HEK293T (cell line): ENCODE measurements at regions not wholly inside any gene's neighbourhood (a gene's known extent, or its start where the extent isn't known, plus 50 kb on each side); places are given as distances from the start of the nearest gene placed in this dataset.
A peak's percentile ranks its signal among the peaks of the same experiment; 100 is the strongest.
"Not testable (repeated sequence)": the region's sequence is repeated elsewhere in the genome, so short reads cannot be mapped to it uniquely, and the experiment has no call there.

ENCODE experiments used
- CTCF ChIA-PET: fragments of 350-600 bp; formaldehyde crosslinking; extraction: SDS; loops from one replicate; lab custom pipeline; 2021; ENCODE audit warnings: antibody characterized with exemption, inconsistent platforms; lab: Yijun Ruan, JAX
- POLR2A ChIA-PET: fragments of 350-600 bp; formaldehyde crosslinking; extraction: SDS; loops from one replicate; lab custom pipeline; 2020; ENCODE audit warnings: antibody characterized with exemption, inconsistent platforms; lab: Yijun Ruan, JAX
- DNase-seq: peaks from one replicate; pipeline ENCODE4 v3.0.0; 2012; ENCODE audit warnings: mixed read lengths; ENCODE audit errors: extremely low spot score
- ARNT ChIP-seq: fragments of 450-650 bp; IDR thresholded peaks from 2 replicates; pipeline ENCODE4 v1.6.1; 2017; ENCODE audit warnings: mild to moderate bottlenecking
- BHLHE40 ChIP-seq: fragments of 450-650 bp; IDR thresholded peaks from 2 replicates; pipeline ENCODE4 v1.6.1; 2016; ENCODE audit warnings: mild to moderate bottlenecking, moderate library complexity, borderline replicate concordance
- CTBP1 ChIP-seq: fragments of 450-650 bp; IDR thresholded peaks from 2 replicates; pipeline ENCODE4 v1.6.1; 2016; ENCODE audit warnings: borderline replicate concordance
- ELF4 ChIP-seq: fragments of 450-650 bp; IDR thresholded peaks from 2 replicates; pipeline ENCODE4 v1.6.1; 2017; ENCODE audit warnings: antibody characterized with exemption
- FOXA1 ChIP-seq: fragments of 450-650 bp; IDR thresholded peaks from 2 replicates; pipeline ENCODE4 v1.6.1; 2016; ENCODE audit warnings: mild to moderate bottlenecking
- FOXK2 ChIP-seq: fragments of 450-650 bp; IDR thresholded peaks from 2 replicates; pipeline ENCODE4 v1.6.1; 2016; ENCODE audit warnings: mild to moderate bottlenecking
- FOXM1 ChIP-seq: fragments of 450-650 bp; IDR thresholded peaks from 2 replicates; pipeline ENCODE4 v1.6.1; 2017; ENCODE audit warnings: mild to moderate bottlenecking, borderline replicate concordance
- HDGF ChIP-seq: fragments of 450-650 bp; IDR thresholded peaks from 2 replicates; pipeline ENCODE4 v1.6.1; 2017; ENCODE audit warnings: antibody characterized with exemption, borderline replicate concordance
- L3MBTL2 ChIP-seq: fragments of 450-650 bp; conservative IDR thresholded peaks from 2 replicates; pipeline ENCODE4 v1.6.1; 2016; ENCODE audit warnings: mild to moderate bottlenecking
- LEF1 ChIP-seq: fragments of 450-650 bp; IDR thresholded peaks from 2 replicates; pipeline ENCODE4 v1.6.1; 2017; ENCODE audit warnings: mild to moderate bottlenecking, borderline replicate concordance
- NFRKB ChIP-seq: fragments of 450-650 bp; IDR thresholded peaks from 2 replicates; pipeline ENCODE4 v1.6.1; 2016; ENCODE audit warnings: mild to moderate bottlenecking, moderate library complexity
- PKNOX1 ChIP-seq: fragments of 450-650 bp; IDR thresholded peaks from 2 replicates; pipeline ENCODE4 v1.6.1; 2016
- SP1 ChIP-seq: fragments of 450-650 bp; IDR thresholded peaks from 2 replicates; pipeline ENCODE4 v1.6.1; 2017
- SUZ12 ChIP-seq: fragments of 450-650 bp; IDR thresholded peaks from 2 replicates; pipeline ENCODE4 v1.6.1; 2016; ENCODE audit warnings: mild to moderate bottlenecking
- TARDBP ChIP-seq: fragments of 450-650 bp; IDR thresholded peaks from 2 replicates; pipeline ENCODE4 v1.6.1; 2016
- ZNF384 ChIP-seq: fragments of 450-650 bp; IDR thresholded peaks from 2 replicates; pipeline ENCODE4 v1.6.1; 2016

- POLR2A ChIA-PET = no interaction called here
- peak; percentile 53 for DNase-seq
- CTCF ChIA-PET = interaction anchor here (0.6 to 1.3 kb wide), 3 partner anchors 15 to 1041 kb away, joined by 3 to 5 read pairs (median 3); no protein-coding TSS in a partner anchor
- TF ChIP-seq CTBP1 = no peak
- no peak for TF ChIP-seq L3MBTL2
- TF ChIP-seq FOXK2 = no peak
- TF ChIP-seq ZNF384 = no peak
- no peak for TF ChIP-seq BHLHE40
- no peak for TF ChIP-seq TARDBP
- no peak for TF ChIP-seq PKNOX1
- TF ChIP-seq ELF4 = no peak
- no peak for TF ChIP-seq NFRKB
- no peak for TF ChIP-seq SP1
- no peak for TF ChIP-seq ARNT
- TF ChIP-seq LEF1 = no peak
- no peak for TF ChIP-seq FOXM1
- TF ChIP-seq SUZ12 = no peak
- TF ChIP-seq FOXA1 = no peak
- TF ChIP-seq HDGF = no peak
Observed at GRCh38 chr3:13229273-13229949, 156.2 kb upstream of the IQSEC1 start.

DNA sequence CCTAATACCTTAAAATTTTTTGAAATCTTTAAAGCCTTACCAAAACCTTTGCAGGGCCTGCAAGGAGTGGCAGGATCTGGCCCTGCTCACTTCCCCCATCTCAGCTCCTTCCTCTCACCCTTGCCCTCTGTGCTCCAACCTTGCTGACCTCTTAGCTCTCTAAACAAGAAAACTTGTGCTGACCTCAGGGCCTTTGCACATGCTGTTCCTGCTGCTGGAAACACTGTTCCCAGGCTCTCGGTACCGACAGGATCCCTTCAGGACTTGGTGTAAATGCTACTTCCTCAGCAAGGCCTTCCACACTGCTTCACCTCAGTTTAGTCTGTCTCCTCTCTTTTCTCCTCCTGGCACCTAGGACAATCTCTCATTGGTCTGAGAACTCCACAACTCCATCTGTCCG, 155.4 kb upstream of the IQSEC1 start:
- ChIA-PET POLR2A (no interaction called here), CTCF (interaction anchor here (0.5 kb wide), 1 partner anchor 28 kb away, joined by 4 read pairs; no protein-coding TSS in a partner anchor)
- no peak for TF ChIP-seq HDGF
- no peak for DNase-seq

- DNase-seq, CTCF ChIA-PET, POLR2A ChIA-PET: not testable (repeated sequence)
Observed at GRCh38 chr3:13228169-13228568, 154.9 kb upstream of the IQSEC1 start.

- no peak for TF ChIP-seq FOXK2
- no peak for TF ChIP-seq SP1
- no peak for TF ChIP-seq FOXA1
- no peak for TF ChIP-seq PKNOX1
- TF ChIP-seq ARNT = no peak
- TF ChIP-seq NFRKB = no peak
- no peak for TF ChIP-seq L3MBTL2
- TF ChIP-seq CTBP1 = no peak
- no peak for TF ChIP-seq SUZ12
- no peak for TF ChIP-seq LEF1
- TF ChIP-seq ELF4 = no peak
- no peak for TF ChIP-seq BHLHE40
- TF ChIP-seq FOXM1 = no peak
- no peak for TF ChIP-seq TARDBP
- no peak for TF ChIP-seq HDGF
- no peak for TF ChIP-seq ZNF384
- no peak for DNase-seq
- CTCF ChIA-PET = no interaction called here
- POLR2A ChIA-PET = no interaction called here
Observed at GRCh38 chr3:13227315-13228165, 154.3 kb upstream of the IQSEC1 start.

DNA sequence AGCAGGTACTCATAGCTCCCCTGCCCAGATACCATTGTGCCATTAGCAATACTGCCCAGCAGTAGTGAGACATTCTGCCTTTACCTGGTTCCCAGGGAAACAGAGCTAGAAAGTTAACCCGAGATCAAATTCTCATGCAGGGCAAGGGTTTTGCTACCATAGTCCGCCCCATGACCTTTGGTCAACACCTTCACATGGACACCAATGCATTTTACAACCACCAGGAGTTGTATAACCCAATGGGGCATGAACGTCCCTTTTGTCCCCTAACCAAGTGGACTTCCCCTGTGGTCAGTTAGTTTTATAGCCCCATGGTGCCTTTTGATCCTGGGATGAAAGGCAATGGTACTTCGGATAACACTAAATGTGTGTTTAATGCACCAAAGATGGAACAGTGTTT, 151.7 kb upstream of the IQSEC1 start:
- ChIA-PET POLR2A (no interaction called here), CTCF (no interaction called here)
- no peak for DNase-seq
- no peak for TF ChIP-seq ELF4
- TF ChIP-seq FOXM1 = no peak
- TF ChIP-seq SP1 = no peak
- TF ChIP-seq NFRKB = no peak
- no peak for TF ChIP-seq PKNOX1
- TF ChIP-seq CTBP1 = no peak
- TF ChIP-seq L3MBTL2 = no peak
- no peak for TF ChIP-seq BHLHE40
- no peak for TF ChIP-seq ARNT
- no peak for TF ChIP-seq FOXK2
- no peak for TF ChIP-seq HDGF
- no peak for TF ChIP-seq ZNF384
- no peak for TF ChIP-seq TARDBP
- TF ChIP-seq FOXA1 = no peak
- no peak for TF ChIP-seq LEF1
- TF ChIP-seq SUZ12 = no peak

DNA sequence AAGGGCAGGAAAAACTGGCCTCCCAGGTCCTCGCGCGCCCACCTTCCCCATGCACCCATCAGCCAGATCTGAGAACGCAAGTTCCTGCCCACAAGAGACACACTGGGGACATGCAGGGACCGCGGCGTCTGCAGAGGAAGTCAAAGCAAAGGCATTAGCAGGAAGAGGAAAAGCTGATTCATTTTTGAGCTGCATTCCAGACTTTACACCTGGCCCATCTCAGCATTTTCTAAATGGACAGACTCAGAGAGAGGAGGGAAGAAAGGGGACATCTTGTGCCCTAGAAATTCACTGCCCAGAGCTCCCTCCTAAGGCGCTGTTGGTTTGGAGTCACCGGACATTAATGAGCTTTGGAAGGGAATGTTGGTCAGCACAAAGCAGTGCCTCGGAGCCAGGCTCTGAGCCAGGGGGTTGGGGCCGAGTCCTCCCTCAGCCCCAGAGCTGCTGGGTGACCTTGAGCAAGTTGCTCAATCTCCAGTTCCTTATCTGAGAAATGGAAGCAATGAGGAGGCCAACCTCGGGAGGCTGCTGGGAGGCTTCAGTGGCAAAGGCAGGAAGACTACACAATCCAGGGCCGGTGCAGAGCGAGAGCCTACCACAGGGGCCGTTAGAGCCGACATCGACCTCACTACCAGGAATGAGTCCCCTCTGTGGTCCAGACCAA, 150.5 kb upstream of the IQSEC1 start:
- CTCF ChIA-PET = no interaction called here

More for the DNA sequence above, 150.5 kb upstream of the IQSEC1 start:
- POLR2A ChIA-PET = no interaction called here
- no peak for DNase-seq
- TF ChIP-seq ZNF384 (no peak), CTBP1 (no peak), L3MBTL2 (no peak), FOXK2 (no peak), TARDBP (no peak), LEF1 (no peak), FOXA1 (no peak), ELF4 (no peak), BHLHE40 (no peak), ARNT (no peak), FOXM1 (no peak), SP1 (no peak), PKNOX1 (no peak), SUZ12 (no peak), NFRKB (no peak), HDGF (no peak)
